GM20431 (cell line): ENCODE measurements at regions not wholly inside any gene's neighbourhood (a gene's known extent, or its start where the extent isn't known, plus 50 kb on each side); places are given as distances from the start of the nearest gene placed in this dataset.

Experiments used
- in situ Hi-C: fragments of 300-500 bp; cut with MseI, MboI; formaldehyde crosslinking; loops from one replicate; pipeline ENCODE4 v1.15.0; 2020; ENCODE audit warnings: low sequenced_read_pairs; ENCODE audit not compliant: unreplicated experiment

GRCh38 chr4:178611062-178611461 is 1168.8 kb upstream of the AGA start:
- in situ Hi-C loops, result no loop called here

GRCh38 chr4:178612733-178613132 is 1170.5 kb upstream of the AGA start:
- in situ Hi-C loops, result no loop called here

- in situ Hi-C loops, result no loop called here
Observed at GRCh38 chr4:178632415-178632814, 1190.2 kb upstream of the AGA start.

GRCh38 chr4:178633263-178633662 is 1191.0 kb upstream of the AGA start:
- in situ Hi-C loops, result no loop called here

- in situ Hi-C loops, result no loop called here
Observed at GRCh38 chr4:178664621-178665020, 1222.4 kb upstream of the AGA start.

- in situ Hi-C loops, result no loop called here
Observed at GRCh38 chr4:178665916-178666315, 1223.7 kb upstream of the AGA start.

GRCh38 chr4:178671766-178672165 is 1229.5 kb upstream of the AGA start:
- in situ Hi-C loops, result no loop called here

- in situ Hi-C loops, result no loop called here
Observed at GRCh38 chr4:178672512-178672911, 1230.3 kb upstream of the AGA start.

- in situ Hi-C loops, result no loop called here
Observed at GRCh38 chr4:178681871-178682270, 1239.6 kb upstream of the AGA start.

- in situ Hi-C loops, result no loop called here
Observed at GRCh38 chr4:178689926-178690325, 1247.7 kb upstream of the AGA start.

- in situ Hi-C loops, result no loop called here
Observed at GRCh38 chr4:178693816-178694215, 1251.6 kb upstream of the AGA start.

- in situ Hi-C loops, result no loop called here
Observed at GRCh38 chr4:178696515-178696914, 1254.3 kb upstream of the AGA start.

- in situ Hi-C loops, result no loop called here
Observed at GRCh38 chr4:178712486-178712885, 1270.2 kb upstream of the AGA start.

- in situ Hi-C loops, result no loop called here
Observed at GRCh38 chr4:178738026-178738425, 1295.8 kb upstream of the AGA start.

- in situ Hi-C loops, result no loop called here
Observed at GRCh38 chr4:178745203-178745602, 1303.0 kb upstream of the AGA start.

- in situ Hi-C loops, result no loop called here
Observed at GRCh38 chr4:178752954-178753525, 1310.8 kb upstream of the AGA start.

- in situ Hi-C loops, result no loop called here
Observed at GRCh38 chr4:178778496-178778895, 1336.3 kb upstream of the AGA start.

GRCh38 chr4:178781779-178782178 is 1339.5 kb upstream of the AGA start:
- in situ Hi-C loops, result no loop called here

- in situ Hi-C loops, result no loop called here
Observed at GRCh38 chr4:178784491-178784890, 1342.3 kb upstream of the AGA start.

GRCh38 chr4:178789279-178789678 is 1347.0 kb upstream of the AGA start:
- in situ Hi-C loops, result no loop called here

- in situ Hi-C loops, result no loop called here
Observed at GRCh38 chr4:178799204-178799603, 1357.0 kb upstream of the AGA start.

- in situ Hi-C loops, result no loop called here
Observed at GRCh38 chr4:178808106-178808505, 1365.9 kb upstream of the AGA start.

GRCh38 chr4:178809921-178810320 is 1367.7 kb upstream of the AGA start:
- in situ Hi-C loops, result no loop called here
